Ascending aorta (tissue), 2 donors: ENCODE measurements at regions not wholly inside any gene's neighbourhood (a gene's known extent, or its start where the extent isn't known, plus 50 kb on each side); places are given as distances from the start of the nearest gene placed in this dataset.

Experiments used
- DNase-seq, 2 donors: peaks; one replicate each; pipeline ENCODE4 v3.0.0-alpha.2; 2019; ENCODE audit warnings: low spot score in 2 of 2
- H3K27ac ChIP-seq, 2 donors: fragments of 200-600 bp; sonication (generic); one replicate each; pipeline ENCODE4 v1.5.1; 2016 to 2017; ENCODE audit warnings: mild to moderate bottlenecking in 1 of 2
- H3K27me3 ChIP-seq: fragments of 200-600 bp; sonication (generic); one replicate; pipeline ENCODE4 v1.5.1; 2017
- H3K36me3 ChIP-seq, 2 donors: fragments of 200-600 bp; sonication (generic); one replicate each; pipeline ENCODE4 v1.5.1; 2016
- H3K4me1 ChIP-seq, 2 donors: fragments of 200-600 bp; sonication (generic); one replicate each; pipeline ENCODE4 v1.5.1; 2016 to 2017; ENCODE audit warnings: mild to moderate bottlenecking in 1 of 2
- H3K4me3 ChIP-seq, 2 donors: fragments of 200-600 bp; sonication (generic); one replicate each; pipeline ENCODE4 v1.5.1; 2016 to 2017; ENCODE audit warnings: mild to moderate bottlenecking in 1 of 2
- H3K9me3 ChIP-seq, 2 donors: fragments of 200-600 bp; sonication (generic); one replicate each; pipeline ENCODE4 v1.5.1; 2016
- intact Hi-C: fragments of 100-400 bp; cut with DNase I; formaldehyde crosslinking; loops from one replicate; pipeline ENCODE4 v1.15.1; 2023
- TF ChIP-seq, protein P1 (sequence below), 3 experiments: fragments of 200-600 bp in 2 of 3; fragments of 450-650 bp in 1 of 3; sonication (generic) in 2 of 3; IDR thresholded peaks; one replicate each; pipeline ENCODE4 v1.5.1; 2016 to 2019; ENCODE audit warnings: antibody characterized with exemption in 3 of 3, mild to moderate bottlenecking in 1 of 3, moderate library complexity in 1 of 3

DNA sequence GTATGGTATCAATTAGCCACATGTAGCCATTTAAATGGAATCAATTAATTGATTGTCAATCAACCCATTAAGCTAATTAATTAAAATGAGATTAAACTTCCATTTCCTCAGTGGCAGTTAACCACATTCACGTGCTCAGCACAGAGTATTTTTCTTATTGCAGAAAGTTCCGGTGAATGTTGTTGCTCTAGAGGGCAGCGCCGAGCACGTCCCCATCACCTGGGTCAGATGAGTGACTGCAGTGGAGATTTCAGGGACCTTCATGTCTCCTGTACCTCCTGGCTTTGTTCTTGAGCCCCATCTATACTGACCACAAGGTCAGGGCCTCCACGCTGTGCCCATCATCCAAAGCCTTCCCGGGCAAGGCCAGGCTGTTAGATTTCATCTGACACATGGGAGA is 168.8 kb upstream of the MKI67 start:
- H3K4me1 ChIP-seq = no peaks in the 10 kb centered on the region
- H3K27ac ChIP-seq = no peak overlapping the region
- H3K9me3 ChIP-seq = no peaks in the 10 kb centered on the region
- intact Hi-C loops = no loop called here
- no peak overlapping the region for H3K4me3 ChIP-seq
- H3K36me3 ChIP-seq = no peaks in the 10 kb centered on the region
- DNase-seq = no peak
- no peaks in the 10 kb centered on the region for H3K27me3 ChIP-seq
- TF ChIP-seq, protein P1, sequence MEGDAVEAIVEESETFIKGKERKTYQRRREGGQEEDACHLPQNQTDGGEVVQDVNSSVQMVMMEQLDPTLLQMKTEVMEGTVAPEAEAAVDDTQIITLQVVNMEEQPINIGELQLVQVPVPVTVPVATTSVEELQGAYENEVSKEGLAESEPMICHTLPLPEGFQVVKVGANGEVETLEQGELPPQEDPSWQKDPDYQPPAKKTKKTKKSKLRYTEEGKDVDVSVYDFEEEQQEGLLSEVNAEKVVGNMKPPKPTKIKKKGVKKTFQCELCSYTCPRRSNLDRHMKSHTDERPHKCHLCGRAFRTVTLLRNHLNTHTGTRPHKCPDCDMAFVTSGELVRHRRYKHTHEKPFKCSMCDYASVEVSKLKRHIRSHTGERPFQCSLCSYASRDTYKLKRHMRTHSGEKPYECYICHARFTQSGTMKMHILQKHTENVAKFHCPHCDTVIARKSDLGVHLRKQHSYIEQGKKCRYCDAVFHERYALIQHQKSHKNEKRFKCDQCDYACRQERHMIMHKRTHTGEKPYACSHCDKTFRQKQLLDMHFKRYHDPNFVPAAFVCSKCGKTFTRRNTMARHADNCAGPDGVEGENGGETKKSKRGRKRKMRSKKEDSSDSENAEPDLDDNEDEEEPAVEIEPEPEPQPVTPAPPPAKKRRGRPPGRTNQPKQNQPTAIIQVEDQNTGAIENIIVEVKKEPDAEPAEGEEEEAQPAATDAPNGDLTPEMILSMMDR (IDR thresholded peaks at IDR 0.05) = no peak

DNA sequence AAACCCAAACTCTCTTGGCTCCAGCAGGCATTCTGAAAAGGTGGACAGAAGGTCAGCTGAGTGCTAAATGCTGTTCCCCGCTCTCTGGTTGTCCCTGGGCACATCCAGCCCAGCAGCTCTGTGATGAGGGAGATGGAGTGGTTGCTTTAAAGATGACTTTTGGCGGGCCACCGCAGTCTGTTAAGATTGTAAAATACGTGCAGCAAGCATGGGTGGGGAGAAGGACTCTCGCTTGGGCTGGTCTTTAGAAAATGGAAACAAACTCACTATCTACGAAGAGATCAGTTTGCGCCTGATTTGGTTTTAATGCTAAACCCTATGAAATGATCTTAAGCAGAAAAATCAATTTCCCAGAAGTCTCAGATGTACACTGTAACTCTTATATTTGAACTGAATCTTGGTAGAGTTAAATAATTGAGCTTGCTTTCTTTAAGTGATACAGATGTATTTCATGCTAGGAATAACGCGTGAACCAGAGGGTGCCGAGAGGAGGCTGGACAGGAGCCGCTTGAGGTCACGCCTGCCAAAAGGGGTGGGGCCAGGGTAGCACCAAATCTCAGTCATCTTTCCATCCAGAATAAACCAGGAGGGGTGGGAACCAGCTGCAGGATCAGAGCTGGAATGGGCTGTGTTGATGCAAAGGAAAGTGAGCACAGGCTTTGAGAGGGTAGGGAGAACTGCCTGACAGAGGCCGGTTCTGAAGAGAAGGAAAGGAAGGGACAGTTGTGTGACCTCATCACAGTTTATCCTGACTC is 170.2 kb upstream of the MKI67 start:
- Histone ChIP-seq H3K27me3 (no peaks in the 10 kb centered on the region), H3K36me3 (no peaks in the 10 kb centered on the region), H3K27ac (no peak overlapping the region), H3K9me3 (no peaks in the 10 kb centered on the region), H3K4me3 (no peak overlapping the region), H3K4me1 (no peaks in the 10 kb centered on the region)
- DNase-seq = no peak
- intact Hi-C loops = no loop called here
- TF ChIP-seq, protein P1 (IDR thresholded peaks at IDR 0.05) = no peak

DNA sequence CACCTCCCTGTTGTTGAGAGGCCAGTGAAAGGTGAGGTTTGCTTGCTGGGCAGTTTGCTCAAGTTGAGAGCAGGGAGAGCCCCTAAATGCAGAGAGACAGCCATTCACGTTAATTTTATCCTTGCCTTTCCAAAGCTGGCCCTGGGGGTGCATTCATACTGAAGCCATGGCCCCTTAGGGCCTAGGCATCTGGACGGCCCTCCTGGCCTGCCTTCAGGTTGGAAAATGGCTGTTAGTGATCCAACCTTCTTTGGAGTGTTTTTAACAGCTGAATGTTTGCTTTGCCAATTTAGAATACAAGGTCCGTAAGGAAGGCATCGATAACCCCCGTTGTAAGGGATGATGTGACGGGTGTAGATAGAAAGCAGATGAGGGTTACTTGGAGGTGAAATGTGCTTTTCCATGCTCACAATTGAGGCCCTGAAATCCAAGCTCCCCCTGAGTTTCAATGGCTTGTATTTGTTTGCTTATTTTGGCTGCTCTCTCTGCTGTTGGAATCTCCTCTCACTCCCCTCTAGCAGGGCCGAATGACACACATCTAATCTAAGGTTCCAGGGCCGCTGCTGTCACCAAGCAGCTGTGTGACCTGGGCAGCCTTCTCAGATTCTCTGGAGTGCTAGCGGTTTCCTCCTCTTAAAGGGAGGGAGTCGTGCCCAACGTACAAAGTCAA is 171.6 kb upstream of the MKI67 start:
- no peak for DNase-seq
- Histone ChIP-seq H3K9me3 (no peaks in the 10 kb centered on the region), H3K27me3 (no peaks in the 10 kb centered on the region), H3K4me1 (no peaks in the 10 kb centered on the region), H3K4me3 (no peak overlapping the region), H3K36me3 (no peaks in the 10 kb centered on the region), H3K27ac (no peak overlapping the region)
- TF ChIP-seq, protein P1 (IDR thresholded peaks at IDR 0.05) = no peak
- intact Hi-C loops = no loop called here

DNA sequence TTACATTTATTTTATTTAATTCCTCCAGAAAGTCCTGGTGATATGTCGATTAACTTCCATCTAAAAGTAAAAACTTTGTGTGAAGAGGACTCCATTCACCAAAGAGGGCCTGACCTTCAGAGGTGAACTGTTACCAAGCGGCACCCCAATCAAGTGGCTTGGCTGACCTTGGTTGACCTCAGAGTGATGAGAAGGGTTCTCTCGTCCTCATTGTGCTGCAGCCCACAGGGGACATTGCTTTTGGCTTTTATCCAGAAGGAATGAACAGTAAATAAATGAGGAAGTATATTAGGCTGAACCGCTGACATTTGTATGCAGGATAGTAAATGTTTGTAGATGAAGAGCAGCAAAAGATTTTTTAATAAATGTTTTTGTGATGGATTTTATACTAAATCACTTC is 172.4 kb upstream of the MKI67 start:
- Histone ChIP-seq H3K27me3 (no peaks in the 10 kb centered on the region), H3K27ac (no peak overlapping the region), H3K4me1 (no peaks in the 10 kb centered on the region), H3K9me3 (no peaks in the 10 kb centered on the region), H3K4me3 (no peak overlapping the region), H3K36me3 (no peaks in the 10 kb centered on the region)
- intact Hi-C loops = no loop called here
- TF ChIP-seq, protein P1 (IDR thresholded peaks at IDR 0.05) = no peak
- no peak for DNase-seq

DNA sequence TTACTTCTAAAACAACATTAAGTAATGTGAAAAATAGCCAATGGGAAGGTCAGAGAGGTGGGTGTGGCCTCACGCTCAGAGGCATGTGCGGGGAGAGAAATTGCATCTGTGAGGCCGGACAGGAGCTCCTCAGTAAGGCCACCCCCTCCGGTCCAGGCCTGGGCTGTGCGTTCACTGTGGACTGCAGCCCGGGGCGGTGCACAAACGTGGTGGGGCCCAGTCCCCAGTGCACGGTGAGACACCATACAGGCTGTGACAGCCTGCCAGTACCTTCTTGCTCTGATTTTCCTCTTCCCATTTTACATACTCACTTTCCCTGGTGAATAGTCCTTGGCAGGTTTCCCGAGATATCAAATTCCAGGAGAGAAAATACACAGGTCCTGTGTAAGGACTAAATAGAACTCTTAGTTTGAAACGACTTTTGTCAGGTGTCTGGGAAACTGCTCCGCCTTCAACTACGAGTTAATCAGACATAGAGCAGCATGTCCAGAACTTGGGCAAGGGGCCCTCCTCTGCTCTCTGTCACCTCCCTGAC is 174.1 kb upstream of the MKI67 start:
- Histone ChIP-seq H3K27me3 (no peaks in the 10 kb centered on the region), H3K9me3 (no peaks in the 10 kb centered on the region), H3K36me3 (no peaks in the 10 kb centered on the region), H3K4me1 (no peaks in the 10 kb centered on the region), H3K27ac (no peak overlapping the region), H3K4me3 (no peak overlapping the region)
- intact Hi-C loops = no loop called here
- TF ChIP-seq, protein P1 (IDR thresholded peaks at IDR 0.05) = no peak
- DNase-seq = no peak
